ENCODE measurements at regions not wholly inside any gene's neighbourhood (a gene's known extent, or its start where the extent isn't known, plus 50 kb on each side); places are given as distances from the start of the nearest gene placed in this dataset.

GRCh38 chr4:128657638-128658037 is 151.9 kb upstream of the JADE1 start:
- ChIA-PET CTCF (no interaction called here), POLR2A (no interaction called here)
- H3K4me1 ChIP-seq (ENCODE audit: control insufficient read depth, insufficient read depth, low read length): no peaks in the 10 kb centered on the region
- no peak overlapping the region for H3K27ac ChIP-seq (ENCODE audit: extremely low read depth, low read depth, low read length)
- no peaks in the 10 kb centered on the region for H3K9me3 ChIP-seq (ENCODE audit: control insufficient read depth, insufficient read depth, low read depth, low read length)
- H3K4me3 ChIP-seq (ENCODE audit: low read depth, low read length): no peak overlapping the region
- no peaks in the 10 kb centered on the region for H3K36me3 ChIP-seq (ENCODE audit: control insufficient read depth in 2 of 2, insufficient read depth in 1 of 2, low read length in 2 of 2)
- TF ChIP-seq ZEB2 (tag by site-specific recombination; IDR thresholded peaks at IDR 0.05) (no peak), ZSCAN23 (tag by site-specific recombination; IDR thresholded peaks at IDR 0.05) (no peak), ZNF521 (tag by site-specific recombination; IDR thresholded peaks at IDR 0.05) (no peak), ZNF549 (tag by site-specific recombination; IDR thresholded peaks at IDR 0.05) (no peak), ZNF366 (tag by site-specific recombination; conservative IDR thresholded peaks at IDR 0.05) (no peak), REST (tag by site-specific recombination; IDR thresholded peaks at IDR 0.05) (no peak), ZNF24 (tag by site-specific recombination; IDR thresholded peaks at IDR 0.05) (no peak), BCL11B (tag by site-specific recombination; IDR thresholded peaks at IDR 0.05; ENCODE audit: low read depth) (no peak), ZNF518A (tag by site-specific recombination; conservative IDR thresholded peaks at IDR 0.05; ENCODE audit: low read depth) (no peak), ZNF394 (tag by site-specific recombination; IDR thresholded peaks at IDR 0.05; ENCODE audit: borderline replicate concordance) (no peak), ZNF600 (tag by site-specific recombination; IDR thresholded peaks at IDR 0.05) (no peak), ZBTB1 (tag by site-specific recombination; IDR thresholded peaks at IDR 0.05) (no peak), ZNF585B (tag by site-specific recombination; IDR thresholded peaks at IDR 0.05) (no peak), KLF1 (tag by site-specific recombination; IDR thresholded peaks at IDR 0.05) (no peak), ZBTB10 (tag by site-specific recombination; IDR thresholded peaks at IDR 0.05) (no peak)

GRCh38 chr4:128654465-128654864 is 155.0 kb upstream of the JADE1 start:
- CTCF ChIA-PET: no interaction called here
- Histone ChIP-seq H3K36me3 (ENCODE audit: control insufficient read depth in 2 of 2, insufficient read depth in 1 of 2, low read length in 2 of 2) (no peaks in the 10 kb centered on the region), H3K4me1 (ENCODE audit: control insufficient read depth, insufficient read depth, low read length) (no peaks in the 10 kb centered on the region), H3K9me3 (ENCODE audit: control insufficient read depth, insufficient read depth, low read depth, low read length) (no peaks in the 10 kb centered on the region), H3K27ac (ENCODE audit: extremely low read depth, low read depth, low read length) (no peak overlapping the region), H3K4me3 (ENCODE audit: low read depth, low read length) (no peak overlapping the region)
- POLR2A ChIA-PET: no interaction called here
- TF ChIP-seq ZNF76 (tag by site-specific recombination; IDR thresholded peaks at IDR 0.05; ENCODE audit: borderline replicate concordance, low read depth) (no peak), TSHZ1 (tag by site-specific recombination; IDR thresholded peaks at IDR 0.05; ENCODE audit: borderline replicate concordance) (no peak), ZNF132 (tag by site-specific recombination; IDR thresholded peaks at IDR 0.05; ENCODE audit: borderline replicate concordance) (no peak), SETDB1 (IDR thresholded peaks at IDR 0.05; ENCODE audit: insufficient read length, low read length) (no peak), HOXD13 (CRISPR knock-in tag; IDR thresholded peaks at IDR 0.05; ENCODE audit: borderline replicate concordance) (no peak), ZNF23 (tag by site-specific recombination; IDR thresholded peaks at IDR 0.05; ENCODE audit: borderline replicate concordance) (no peak), ZNF394 (tag by site-specific recombination; IDR thresholded peaks at IDR 0.05; ENCODE audit: borderline replicate concordance) (no peak), ZBTB17 (tag by site-specific recombination; IDR thresholded peaks at IDR 0.05) (no peak)

All from HEK293 (cell line).